ENCODE measurements at regions not wholly inside any gene's neighbourhood (a gene's known extent, or its start where the extent isn't known, plus 50 kb on each side); places are given as distances from the start of the nearest gene placed in this dataset.

GRCh38 chr5:105544300-105544699 is 1981.7 kb upstream of the NUDT12 start:
- H3K4me3 ChIP-seq (ENCODE audit: low read length) = no peak overlapping the region
- no peak for DNase-seq (ENCODE audit: low read depth, low spot score)

- no peak for DNase-seq (ENCODE audit: low read depth, low spot score)
- H3K4me3 ChIP-seq (ENCODE audit: low read length) = no peak overlapping the region
Measured at GRCh38 chr5:105536675-105537074, 1974.1 kb upstream of the NUDT12 start.

- no peak overlapping the region for H3K4me3 ChIP-seq (ENCODE audit: low read length)
- DNase-seq (ENCODE audit: low read depth, low spot score) = no peak
Measured at GRCh38 chr5:105530716-105531261, 1968.2 kb upstream of the NUDT12 start.

GRCh38 chr5:105529851-105530250 is 1967.3 kb upstream of the NUDT12 start:
- H3K4me3 ChIP-seq (ENCODE audit: low read length) = no peak overlapping the region
- no peak for DNase-seq (ENCODE audit: low read depth, low spot score)

GRCh38 chr5:105508519-105508918 is 1945.9 kb upstream of the NUDT12 start:
- no peak for DNase-seq (ENCODE audit: low read depth, low spot score)
- no peak overlapping the region for H3K4me3 ChIP-seq (ENCODE audit: low read length)

- DNase-seq (ENCODE audit: low read depth, low spot score) = peak; percentile 16
- no peak overlapping the region for H3K4me3 ChIP-seq (ENCODE audit: low read length)
Measured at GRCh38 chr5:105506692-105507277, 1944.2 kb upstream of the NUDT12 start.

GRCh38 chr5:105503950-105504349 is 1941.4 kb upstream of the NUDT12 start:
- no peak for DNase-seq (ENCODE audit: low read depth, low spot score)

GRCh38 chr5:105501315-105501714 is 1938.7 kb upstream of the NUDT12 start:
- no peak overlapping the region for H3K4me3 ChIP-seq (ENCODE audit: low read length)
- no peak for DNase-seq (ENCODE audit: low read depth, low spot score)

More at GRCh38 chr5:105503950-105504349, 1941.4 kb upstream of the NUDT12 start:
- no peak overlapping the region for H3K4me3 ChIP-seq (ENCODE audit: low read length)

GRCh38 chr5:105475401-105475800 is 1912.8 kb upstream of the NUDT12 start:
- no peak for DNase-seq (ENCODE audit: low read depth, low spot score)
- no peak overlapping the region for H3K4me3 ChIP-seq (ENCODE audit: low read length)

- DNase-seq (ENCODE audit: low read depth, low spot score) = no peak
- no peak overlapping the region for H3K4me3 ChIP-seq (ENCODE audit: low read length)
Measured at GRCh38 chr5:105462377-105462776, 1899.8 kb upstream of the NUDT12 start.

GRCh38 chr5:105460721-105461120 is 1898.1 kb upstream of the NUDT12 start:
- DNase-seq (ENCODE audit: low read depth, low spot score) = no peak
- no peak overlapping the region for H3K4me3 ChIP-seq (ENCODE audit: low read length)

- DNase-seq (ENCODE audit: low read depth, low spot score) = no peak
- H3K4me3 ChIP-seq (ENCODE audit: low read length) = no peak overlapping the region
Measured at GRCh38 chr5:105453216-105453807, 1890.7 kb upstream of the NUDT12 start.

GRCh38 chr5:105448271-105448670 is 1885.7 kb upstream of the NUDT12 start:
- no peak for DNase-seq (ENCODE audit: low read depth, low spot score)

GRCh38 chr5:105430516-105430915 is 1867.9 kb upstream of the NUDT12 start:
- H3K4me3 ChIP-seq (ENCODE audit: low read length) = no peak overlapping the region
- DNase-seq (ENCODE audit: low read depth, low spot score) = no peak

More at GRCh38 chr5:105448271-105448670, 1885.7 kb upstream of the NUDT12 start:
- H3K4me3 ChIP-seq (ENCODE audit: low read length) = no peak overlapping the region

GRCh38 chr5:105428451-105429380 is 1866.1 kb upstream of the NUDT12 start:
- H3K4me3 ChIP-seq (ENCODE audit: low read length) = no peak overlapping the region
- no peak for DNase-seq (ENCODE audit: low read depth, low spot score)

- no peak overlapping the region for H3K4me3 ChIP-seq (ENCODE audit: low read length)
- DNase-seq (ENCODE audit: low read depth, low spot score) = no peak
Measured at GRCh38 chr5:105414067-105414466, 1851.5 kb upstream of the NUDT12 start.

GRCh38 chr5:105413406-105413990 is 1850.9 kb upstream of the NUDT12 start:
- no peak for DNase-seq (ENCODE audit: low read depth, low spot score)
- H3K4me3 ChIP-seq (ENCODE audit: low read length) = no peak overlapping the region

GRCh38 chr5:105409695-105410094 is 1847.1 kb upstream of the NUDT12 start:
- no peak overlapping the region for H3K4me3 ChIP-seq (ENCODE audit: low read length)
- DNase-seq (ENCODE audit: low read depth, low spot score) = no peak

- H3K4me3 ChIP-seq (ENCODE audit: low read length) = no peak overlapping the region
- DNase-seq (ENCODE audit: low read depth, low spot score) = no peak
Measured at GRCh38 chr5:105407200-105407599, 1844.6 kb upstream of the NUDT12 start.
